ENCODE measurements at regions not wholly inside any gene's neighbourhood (a gene's known extent, or its start where the extent isn't known, plus 50 kb on each side); places are given as distances from the start of the nearest gene placed in this dataset.

DNA sequence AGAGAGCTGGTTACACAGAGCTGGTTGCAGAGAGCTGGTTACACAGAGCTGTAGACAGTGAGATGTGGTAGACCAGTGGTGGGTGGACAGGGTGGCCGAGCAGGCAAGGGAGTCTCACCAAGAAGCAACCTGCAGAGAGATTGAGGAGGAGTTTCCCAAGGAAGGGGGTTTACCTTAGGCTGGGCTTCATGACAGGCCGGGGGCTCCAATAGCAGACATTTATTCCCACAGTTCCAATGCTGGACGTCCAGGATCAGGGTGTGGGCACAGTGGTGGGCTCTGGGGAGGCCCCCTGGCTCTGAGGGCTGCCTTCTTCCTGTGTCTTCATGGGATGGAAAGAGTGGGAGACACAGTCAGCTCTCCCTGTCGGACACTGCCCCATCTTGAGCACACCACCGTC is 386.9 kb upstream of the IRX4 start:
- no peak overlapping the region for H3K4me3 ChIP-seq
- WGBS = 100% methylated on average over 3 of the region's 5 CpGs
- no peaks in the 10 kb centered on the region for H3K36me3 ChIP-seq
- H3K27me3 ChIP-seq = peaks cover 10% of the 10 kb centered on the region
- TF ChIP-seq EP300 (IDR thresholded peaks at IDR 0.05) (no peak), POLR2AphosphoS5 (IDR thresholded peaks at IDR 0.05) (no peak), POLR2A (IDR thresholded peaks at IDR 0.05) (no peak)
- TF ChIP-seq, protein P1, sequence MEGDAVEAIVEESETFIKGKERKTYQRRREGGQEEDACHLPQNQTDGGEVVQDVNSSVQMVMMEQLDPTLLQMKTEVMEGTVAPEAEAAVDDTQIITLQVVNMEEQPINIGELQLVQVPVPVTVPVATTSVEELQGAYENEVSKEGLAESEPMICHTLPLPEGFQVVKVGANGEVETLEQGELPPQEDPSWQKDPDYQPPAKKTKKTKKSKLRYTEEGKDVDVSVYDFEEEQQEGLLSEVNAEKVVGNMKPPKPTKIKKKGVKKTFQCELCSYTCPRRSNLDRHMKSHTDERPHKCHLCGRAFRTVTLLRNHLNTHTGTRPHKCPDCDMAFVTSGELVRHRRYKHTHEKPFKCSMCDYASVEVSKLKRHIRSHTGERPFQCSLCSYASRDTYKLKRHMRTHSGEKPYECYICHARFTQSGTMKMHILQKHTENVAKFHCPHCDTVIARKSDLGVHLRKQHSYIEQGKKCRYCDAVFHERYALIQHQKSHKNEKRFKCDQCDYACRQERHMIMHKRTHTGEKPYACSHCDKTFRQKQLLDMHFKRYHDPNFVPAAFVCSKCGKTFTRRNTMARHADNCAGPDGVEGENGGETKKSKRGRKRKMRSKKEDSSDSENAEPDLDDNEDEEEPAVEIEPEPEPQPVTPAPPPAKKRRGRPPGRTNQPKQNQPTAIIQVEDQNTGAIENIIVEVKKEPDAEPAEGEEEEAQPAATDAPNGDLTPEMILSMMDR (IDR thresholded peaks at IDR 0.05) = no peak
- no peaks in the 10 kb centered on the region for H3K9me3 ChIP-seq
- no peaks in the 10 kb centered on the region for H3K4me1 ChIP-seq
- DNase-seq (ENCODE audit: low spot score in 2 of 2) = no peak
- no peak overlapping the region for H3K27ac ChIP-seq

DNA sequence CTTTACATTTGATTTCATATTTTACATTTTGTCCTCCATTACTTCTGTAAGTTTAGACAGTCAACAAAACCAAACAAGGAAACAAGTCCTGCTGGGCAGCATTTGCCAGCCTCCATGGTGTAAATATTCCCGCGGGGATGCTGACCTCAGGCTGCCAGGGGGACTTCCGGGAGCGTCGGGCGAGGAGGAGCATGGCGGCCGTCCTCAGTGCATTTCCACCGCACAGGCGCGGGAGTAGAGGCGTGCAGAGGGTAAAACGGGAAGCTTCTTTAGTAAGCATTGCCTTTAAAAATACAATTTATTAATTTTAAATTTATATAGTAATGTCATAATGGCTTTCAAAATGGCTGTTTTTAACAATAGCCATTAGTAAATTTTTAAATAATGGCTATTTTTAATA is 385.3 kb upstream of the IRX4 start:
- Histone ChIP-seq H3K9me3 (no peaks in the 10 kb centered on the region), H3K4me3 (no peak overlapping the region), H3K4me1 (no peaks in the 10 kb centered on the region), H3K27ac (no peak overlapping the region), H3K36me3 (no peaks in the 10 kb centered on the region), H3K27me3 (peaks cover 10% of the 10 kb centered on the region)
- no peak for DNase-seq (ENCODE audit: low spot score in 2 of 2)
- WGBS = 94% methylated on average over 13 of the region's 13 CpGs
- TF ChIP-seq POLR2A (IDR thresholded peaks at IDR 0.05) = no peak
- no peak for TF ChIP-seq POLR2AphosphoS5 (IDR thresholded peaks at IDR 0.05)
- TF ChIP-seq EP300 (IDR thresholded peaks at IDR 0.05) = no peak
- TF ChIP-seq, protein P1 (IDR thresholded peaks at IDR 0.05) = no peak

DNA sequence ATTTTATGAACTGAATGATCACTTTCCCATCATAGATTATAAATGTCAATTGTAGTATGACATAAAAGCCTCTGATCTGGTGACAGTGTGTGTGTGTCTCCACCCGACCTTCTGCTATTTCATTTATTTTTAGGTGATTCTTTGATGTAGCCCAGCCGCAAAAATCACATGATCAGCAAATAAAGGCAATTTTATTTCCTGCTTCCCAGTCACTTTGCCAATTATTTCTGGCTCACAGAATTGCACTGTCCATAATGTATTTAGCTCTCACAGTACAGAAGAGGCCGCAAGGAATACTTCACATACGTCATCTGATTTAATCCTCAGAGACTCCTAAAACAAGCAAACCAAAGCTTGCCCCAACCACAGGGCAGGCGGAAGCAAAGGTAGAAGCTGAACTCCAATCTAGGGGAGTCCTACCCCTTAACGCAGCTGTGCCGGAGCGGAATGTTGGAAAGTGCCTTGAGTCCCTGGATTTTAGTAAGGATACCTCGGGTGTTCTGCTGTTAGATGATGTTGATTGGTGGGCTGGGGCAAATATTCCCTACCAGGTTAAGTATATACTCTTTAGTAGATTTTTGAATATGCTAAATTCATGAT is 384.0 kb upstream of the IRX4 start:
- Histone ChIP-seq H3K4me3 (no peak overlapping the region), H3K27ac (no peak overlapping the region), H3K36me3 (no peaks in the 10 kb centered on the region), H3K4me1 (no peaks in the 10 kb centered on the region), H3K27me3 (peaks cover 10% of the 10 kb centered on the region), H3K9me3 (no peaks in the 10 kb centered on the region)
- DNase-seq (ENCODE audit: low spot score in 2 of 2) = no peak
- 76% methylated on average over 9 of the region's 9 CpGs for WGBS
- TF ChIP-seq POLR2A (IDR thresholded peaks at IDR 0.05) (no peak), POLR2AphosphoS5 (IDR thresholded peaks at IDR 0.05) (no peak), EP300 (IDR thresholded peaks at IDR 0.05) (no peak)
- TF ChIP-seq, protein P1 (IDR thresholded peaks at IDR 0.05) = no peak

DNA sequence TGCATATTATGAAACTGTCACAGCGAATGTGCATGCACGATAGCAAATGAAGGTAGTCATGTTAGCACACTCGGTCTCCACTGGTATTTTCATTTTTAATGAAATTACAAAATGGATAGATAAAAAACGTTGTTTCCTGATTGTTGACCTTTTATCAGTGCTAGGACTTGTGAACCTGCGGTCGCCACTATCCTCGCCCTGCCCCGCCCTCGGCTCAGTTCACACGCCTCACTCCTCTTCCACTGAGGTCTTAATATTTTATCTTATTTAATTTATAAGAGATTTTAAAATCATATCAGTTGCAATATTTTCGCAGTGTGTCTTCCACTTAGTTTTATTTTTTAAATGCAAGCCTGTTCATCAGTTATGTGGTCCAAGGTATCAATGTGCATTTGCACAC is 382.6 kb upstream of the IRX4 start:
- 86% methylated on average over 11 of the region's 11 CpGs for WGBS
- no peaks in the 10 kb centered on the region for H3K9me3 ChIP-seq
- no peaks in the 10 kb centered on the region for H3K36me3 ChIP-seq
- TF ChIP-seq POLR2AphosphoS5 (IDR thresholded peaks at IDR 0.05) (no peak), EP300 (IDR thresholded peaks at IDR 0.05) (no peak), POLR2A (IDR thresholded peaks at IDR 0.05) (no peak)
- TF ChIP-seq, protein P1 (IDR thresholded peaks at IDR 0.05) = no peak
- no peak for DNase-seq (ENCODE audit: low spot score in 2 of 2)
- no peak overlapping the region for H3K4me3 ChIP-seq
- H3K27me3 ChIP-seq = peaks cover 15% of the 10 kb centered on the region
- H3K4me1 ChIP-seq = no peaks in the 10 kb centered on the region
- H3K27ac ChIP-seq = no peak overlapping the region

DNA sequence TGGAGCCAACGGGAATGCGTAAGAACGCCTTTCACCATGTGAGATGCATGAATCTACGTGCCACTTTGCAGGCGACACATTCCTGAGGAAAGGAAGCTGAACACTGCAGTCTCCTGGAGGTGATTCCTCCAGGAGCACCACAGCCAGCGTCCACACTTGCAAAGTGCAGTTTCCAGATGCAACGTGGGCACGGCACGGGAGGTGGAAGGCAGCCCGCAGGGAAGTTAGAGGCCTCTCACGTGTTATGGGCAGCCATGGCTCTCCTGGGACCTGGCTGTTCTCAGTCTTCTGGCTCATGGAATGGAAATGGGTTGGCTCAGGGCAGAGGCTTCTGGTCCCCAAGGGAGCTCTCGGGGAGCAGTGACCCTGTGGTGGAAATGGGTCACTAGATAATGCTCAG is 381.0 kb upstream of the IRX4 start:
- H3K36me3 ChIP-seq = no peaks in the 10 kb centered on the region
- no peak overlapping the region for H3K4me3 ChIP-seq
- H3K27ac ChIP-seq = no peak overlapping the region
- no peaks in the 10 kb centered on the region for H3K9me3 ChIP-seq
- DNase-seq (ENCODE audit: low spot score in 2 of 2) = no peak
- TF ChIP-seq POLR2AphosphoS5 (IDR thresholded peaks at IDR 0.05) = no peak
- TF ChIP-seq, protein P1 (IDR thresholded peaks at IDR 0.05) = no peak
- no peak for TF ChIP-seq POLR2A (IDR thresholded peaks at IDR 0.05)
- no peak for TF ChIP-seq EP300 (IDR thresholded peaks at IDR 0.05)
- peaks cover 5% of the 10 kb centered on the region for H3K27me3 ChIP-seq
- H3K4me1 ChIP-seq = no peaks in the 10 kb centered on the region
- 87% methylated on average over 12 of the region's 12 CpGs for WGBS

Measured in suprapubic skin (tissue), 4 donors.